GM18519 (cell line): ENCODE measurements at regions not wholly inside any gene's neighbourhood (a gene's known extent, or its start where the extent isn't known, plus 50 kb on each side); places are given as distances from the start of the nearest gene placed in this dataset.
A peak's percentile ranks its signal among the peaks of the same experiment; 100 is the strongest.
"Not testable (repeated sequence)": the region's sequence is repeated elsewhere in the genome, so short reads cannot be mapped to it uniquely, and the experiment has no call there.

ENCODE experiments used
- ATAC-seq: cut with Tn5 transposase; IDR thresholded peaks from one replicate; pipeline ENCODE4 v1.9.1; 2021; ENCODE audit warnings: mild to moderate bottlenecking, moderate library complexity; ENCODE audit not compliant: unreplicated experiment, low FRiP score

DNA sequence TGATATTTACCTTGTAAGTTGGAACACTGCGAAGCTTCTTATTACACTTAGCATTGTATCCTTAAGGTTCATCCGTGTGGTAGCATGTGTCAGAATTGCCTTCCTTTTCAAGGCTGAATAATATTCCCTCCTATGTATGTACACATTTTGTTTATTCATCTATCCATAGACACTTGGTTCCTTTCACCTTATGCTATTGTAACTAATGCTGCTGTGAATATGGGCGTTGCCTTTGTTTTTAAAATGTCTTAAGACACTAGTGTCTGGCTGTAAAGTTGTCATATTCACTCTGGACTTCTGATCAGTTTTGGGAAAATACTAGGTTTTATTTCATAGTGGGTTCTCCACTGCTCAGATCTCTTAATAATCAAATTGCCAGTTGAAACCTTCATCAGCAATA lies 383.3 kb upstream of the PRR16 start:
- no peak for ATAC-seq

DNA sequence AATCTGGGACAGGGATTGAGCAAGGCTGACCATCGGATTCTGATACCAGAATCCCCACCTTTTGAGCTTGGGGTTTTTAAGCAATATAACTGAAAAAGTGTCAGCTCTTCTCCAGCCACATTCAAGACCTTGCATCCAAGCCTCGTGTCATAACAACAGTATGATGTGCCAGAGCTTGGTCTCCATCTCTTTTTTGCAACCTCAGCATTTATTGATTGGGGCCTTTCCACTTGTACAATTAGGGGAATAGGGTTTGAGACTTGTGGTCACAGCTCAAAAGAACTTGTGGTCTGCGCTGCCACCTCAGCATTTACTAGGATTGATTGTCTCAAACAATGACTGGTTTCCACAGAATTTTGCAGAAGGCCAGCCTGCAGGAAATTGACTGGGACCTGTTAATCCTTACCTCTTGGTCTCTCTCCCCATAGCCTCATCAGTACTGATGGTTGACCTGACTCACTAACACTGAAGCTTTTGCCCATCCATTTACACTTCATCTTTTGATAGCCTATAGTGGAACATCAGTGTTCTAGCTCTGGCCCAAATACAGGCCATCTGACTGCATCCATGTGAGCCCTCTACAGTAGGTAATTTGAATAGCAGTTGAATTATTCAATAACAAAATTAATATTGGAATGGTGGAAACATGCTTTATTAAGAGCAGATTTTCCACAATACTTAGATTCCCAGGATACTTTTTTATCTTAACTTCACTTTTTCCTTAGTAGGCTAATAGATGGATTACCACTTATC lies 381.6 kb upstream of the PRR16 start:
- ATAC-seq, result no peak

DNA sequence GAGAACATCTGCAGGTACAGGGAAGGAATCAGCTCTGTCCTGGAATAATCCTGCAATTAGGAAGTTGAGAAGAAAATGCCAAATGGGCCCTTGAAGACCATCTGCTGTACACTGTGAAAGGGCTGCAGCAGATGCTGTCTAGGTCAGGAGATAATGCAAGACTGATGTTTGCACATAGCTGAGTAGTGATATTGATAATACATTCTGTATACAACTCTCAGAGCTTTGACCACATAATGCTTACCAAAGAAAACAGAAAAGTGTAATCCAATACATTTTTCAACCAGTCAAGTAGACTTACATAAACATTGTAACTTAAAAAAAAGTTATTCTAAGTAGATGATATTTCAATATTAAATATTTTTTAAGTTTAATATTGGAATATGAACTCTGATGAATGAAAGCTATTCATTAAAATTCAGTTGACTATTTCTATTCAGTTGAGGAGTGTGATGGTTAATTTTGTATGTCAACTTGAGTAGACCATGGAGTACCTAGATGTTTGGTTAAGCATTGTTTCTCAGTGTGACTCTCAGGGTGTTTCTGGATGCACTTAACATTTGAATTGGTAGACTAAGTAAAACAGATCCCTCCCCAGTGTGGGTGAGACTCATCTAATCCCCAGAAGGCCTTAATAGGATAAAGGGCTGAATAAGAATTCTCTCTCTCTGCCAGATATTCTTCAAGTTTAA lies 380.1 kb upstream of the PRR16 start:
- no peak for ATAC-seq

DNA sequence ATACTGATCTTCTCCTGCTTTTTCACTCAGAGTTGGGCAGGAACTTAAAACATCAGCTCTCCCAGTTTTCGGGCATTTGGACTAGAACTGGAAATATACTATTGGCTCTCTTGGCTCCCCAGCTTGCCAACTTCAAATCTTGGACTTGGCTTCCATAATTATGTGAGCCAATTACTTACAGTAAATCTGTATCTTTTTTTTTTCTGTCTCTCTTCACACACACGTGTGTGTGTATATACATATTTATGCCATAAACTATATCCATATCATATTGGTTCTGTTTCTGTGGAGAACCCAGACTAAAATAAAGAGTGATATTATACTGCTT lies 379.6 kb upstream of the PRR16 start:
- ATAC-seq, result no peak

DNA sequence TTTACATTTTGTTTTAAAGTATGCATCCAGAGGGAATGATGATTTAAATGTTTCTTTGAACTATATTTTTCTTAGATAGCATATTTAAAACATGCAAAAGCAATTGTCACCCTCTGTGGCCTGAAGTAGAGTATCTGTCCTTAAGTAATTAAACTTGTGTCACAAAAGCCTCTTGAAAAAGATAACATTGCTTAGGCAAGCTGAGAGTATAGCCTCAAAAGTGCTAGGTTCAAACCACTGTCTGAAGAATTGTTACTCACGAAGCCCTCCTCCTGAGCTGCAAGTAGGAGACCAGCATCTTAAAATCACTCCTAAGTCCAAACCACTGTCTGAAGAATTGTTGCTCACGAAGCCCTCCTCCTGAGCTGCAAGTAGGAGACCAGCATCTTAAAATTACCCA lies 378.0 kb upstream of the PRR16 start:
- ATAC-seq, result no peak

DNA sequence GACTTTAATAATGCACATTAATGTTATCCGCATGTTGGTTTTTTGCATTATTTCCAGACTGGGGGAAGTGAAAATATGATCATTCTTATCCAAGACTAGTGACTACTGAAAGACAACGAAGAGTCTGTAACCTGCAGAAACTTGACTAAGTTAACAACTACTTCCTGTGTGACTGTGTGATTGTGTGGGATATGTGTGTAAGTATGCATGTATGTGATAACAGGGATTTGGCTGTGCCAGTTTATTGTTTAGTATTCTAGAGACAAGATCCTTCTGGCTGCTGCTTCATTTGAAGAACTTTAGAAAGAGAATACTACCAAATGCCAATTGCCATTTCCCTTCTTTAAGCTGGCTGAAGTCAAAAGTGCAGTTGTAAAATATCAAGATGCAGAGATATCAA lies 375.7 kb upstream of the PRR16 start:
- ATAC-seq, result no peak

DNA sequence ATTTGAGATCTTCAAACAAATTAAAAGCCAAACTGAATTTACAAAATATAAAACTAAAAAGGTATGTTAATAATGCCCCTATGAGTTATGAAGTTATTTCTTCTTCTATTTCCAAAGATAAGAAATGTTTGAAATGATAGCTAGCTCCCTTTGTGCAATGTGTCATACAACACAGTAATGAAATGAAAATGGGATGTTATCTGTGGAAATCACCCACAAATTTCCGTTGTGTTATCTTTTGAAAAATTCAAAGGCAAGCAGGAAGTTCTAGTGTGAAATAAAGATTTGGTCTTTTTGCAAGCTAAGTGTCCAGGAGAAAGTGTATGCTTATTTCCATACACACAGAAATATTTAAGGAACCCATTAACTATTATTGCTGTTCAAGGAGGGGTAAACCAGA lies 375.3 kb upstream of the PRR16 start:
- ATAC-seq, result no peak

DNA sequence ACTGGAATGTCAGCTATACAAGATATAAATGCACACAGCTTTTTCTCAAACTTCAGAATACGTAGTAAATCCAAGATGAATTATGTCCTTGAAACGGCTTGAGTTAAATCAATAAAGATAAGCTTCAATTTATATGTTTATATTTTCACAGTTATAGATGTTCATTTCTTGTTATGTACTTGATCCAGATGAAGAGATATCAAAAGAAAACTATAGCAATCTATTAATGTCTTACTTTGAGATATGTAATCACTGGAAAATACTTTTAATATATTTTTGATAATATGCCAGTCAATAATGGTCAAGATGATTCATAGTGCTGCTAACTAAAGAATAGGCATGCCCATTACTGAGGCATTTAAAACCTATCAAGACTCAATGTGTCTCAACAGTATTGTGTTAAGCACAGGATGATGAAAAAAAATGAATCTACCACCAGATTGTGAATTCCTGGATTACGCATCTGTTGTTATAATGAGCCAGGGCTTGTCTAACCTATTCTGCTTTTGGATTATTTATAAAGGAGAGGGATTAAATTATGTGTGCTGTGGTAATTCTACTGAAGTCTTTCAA lies 372.6 kb upstream of the PRR16 start:
- ATAC-seq, result no peak

DNA sequence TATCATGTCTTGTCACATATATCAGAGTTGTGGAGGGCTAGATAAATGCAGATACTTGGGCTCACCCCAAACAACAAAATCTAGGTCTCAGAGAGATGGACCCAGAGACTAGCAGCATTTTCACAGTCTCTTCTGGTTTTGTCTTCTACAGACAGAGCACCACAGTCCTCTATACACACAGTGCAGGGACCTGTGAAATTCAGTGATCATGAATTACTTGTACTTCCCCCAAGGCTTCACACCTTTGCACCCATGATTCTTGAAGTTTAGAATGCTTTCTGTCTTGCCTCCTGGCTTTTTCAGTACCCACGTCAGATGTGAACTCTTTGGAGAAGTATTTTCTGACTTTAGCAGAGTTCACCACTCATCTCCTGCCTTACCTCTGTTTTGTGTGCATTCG lies 371.5 kb upstream of the PRR16 start:
- no peak for ATAC-seq

DNA sequence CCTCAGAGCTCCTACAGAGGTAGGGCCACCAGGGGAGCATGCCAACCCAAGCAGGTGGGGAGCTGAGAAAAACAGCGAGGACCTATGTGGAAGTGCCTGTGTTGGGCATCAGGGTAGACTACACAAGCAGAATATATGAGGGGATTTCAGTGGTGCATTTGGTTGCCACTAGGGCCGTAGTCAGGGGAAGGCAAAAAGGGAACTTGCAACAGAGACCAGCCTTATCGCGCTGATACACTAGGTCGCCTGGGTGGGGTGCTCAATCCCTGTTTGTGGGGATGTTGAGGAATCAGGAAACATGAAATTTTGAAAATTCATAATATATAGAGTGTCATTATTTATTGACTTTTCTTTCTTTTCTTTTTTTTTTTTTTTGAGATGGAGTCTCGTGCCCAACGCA lies 370.9 kb upstream of the PRR16 start:
- ATAC-seq, result no peak

DNA sequence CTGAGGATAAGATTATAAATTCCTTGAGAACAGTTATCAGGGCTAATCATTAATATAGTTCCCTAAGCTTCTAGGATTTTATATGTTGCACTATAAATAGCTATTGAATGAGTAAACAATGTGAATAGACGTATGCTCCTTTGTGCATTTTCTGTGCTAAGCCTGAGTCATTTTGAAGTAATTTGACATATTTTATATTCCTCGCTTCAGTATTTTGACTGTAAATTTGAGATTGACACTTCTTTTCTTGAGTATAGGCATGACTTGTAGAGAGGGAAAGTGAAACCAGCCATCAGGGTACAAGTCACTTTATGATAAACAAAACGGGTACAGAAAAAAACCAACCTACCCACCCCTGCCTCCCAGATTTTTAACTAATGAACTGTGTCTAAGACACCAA lies 367.7 kb upstream of the PRR16 start:
- ATAC-seq, result peak; percentile 32

DNA sequence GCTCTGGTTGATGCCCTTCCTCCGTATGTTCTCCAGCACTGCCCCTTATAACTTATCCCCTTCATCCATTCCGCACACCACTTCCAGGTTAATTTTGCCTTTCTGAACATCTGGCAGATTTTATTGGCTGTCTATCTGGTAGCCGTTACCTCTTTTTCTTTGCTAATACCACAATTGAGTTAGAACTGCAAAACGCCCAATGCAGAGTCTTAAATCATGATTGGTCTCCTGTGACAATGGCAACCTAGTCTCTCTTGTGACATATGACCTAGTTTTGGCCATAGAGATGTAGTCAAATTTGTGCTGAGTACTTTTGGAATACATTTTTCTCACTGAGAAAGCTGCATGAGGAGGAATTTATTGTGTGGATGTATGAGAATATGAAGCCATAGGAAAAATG lies 365.7 kb upstream of the PRR16 start:
- no peak for ATAC-seq

DNA sequence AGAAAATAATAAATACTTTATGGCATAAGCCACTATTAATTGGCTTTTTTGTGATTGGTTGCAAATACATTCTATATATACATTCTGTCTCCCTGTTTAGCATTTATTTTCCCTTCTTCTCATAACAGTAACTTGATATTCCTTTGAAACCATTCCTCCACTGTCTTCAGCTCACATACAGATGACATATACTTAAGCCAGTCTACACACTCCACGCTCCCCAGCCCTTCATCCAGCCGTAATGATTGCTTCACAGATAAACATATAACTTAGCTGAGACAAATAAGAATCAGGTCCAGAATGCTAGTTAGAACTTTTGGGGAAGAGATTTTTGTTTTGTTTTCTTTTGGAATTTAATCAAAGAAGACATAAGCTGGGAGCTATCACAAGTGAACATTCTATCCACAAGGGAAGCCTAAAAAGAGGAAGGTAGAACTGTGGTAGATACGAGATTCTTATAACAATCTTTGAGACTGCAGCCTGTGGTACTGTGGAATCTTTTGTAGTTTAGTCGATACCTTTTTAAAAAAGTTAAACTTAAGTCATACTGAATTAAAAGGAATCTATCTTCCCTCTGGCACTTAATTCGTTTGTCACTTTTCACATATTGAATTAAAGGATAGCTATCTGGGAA lies 365.1 kb upstream of the PRR16 start:
- ATAC-seq, result no peak

DNA sequence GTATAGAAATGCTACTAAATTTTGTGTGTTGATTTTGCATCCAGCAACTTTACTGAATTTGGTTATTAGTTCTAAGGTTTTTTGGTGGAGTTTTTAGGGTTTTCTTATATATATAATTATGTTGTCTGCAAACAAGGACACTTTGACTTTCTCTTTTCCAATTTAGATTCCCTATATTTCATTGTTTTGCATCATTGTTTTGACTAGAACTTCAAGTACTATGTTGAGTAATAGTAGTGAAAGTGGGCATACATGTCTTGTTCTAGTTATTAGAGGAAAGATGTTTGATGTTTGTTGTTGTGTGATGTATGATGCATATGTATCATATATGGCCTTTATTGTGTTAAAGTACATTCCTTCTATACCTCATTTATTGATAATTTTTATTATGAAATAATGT lies 362.3 kb upstream of the PRR16 start:
- no peak for ATAC-seq

DNA sequence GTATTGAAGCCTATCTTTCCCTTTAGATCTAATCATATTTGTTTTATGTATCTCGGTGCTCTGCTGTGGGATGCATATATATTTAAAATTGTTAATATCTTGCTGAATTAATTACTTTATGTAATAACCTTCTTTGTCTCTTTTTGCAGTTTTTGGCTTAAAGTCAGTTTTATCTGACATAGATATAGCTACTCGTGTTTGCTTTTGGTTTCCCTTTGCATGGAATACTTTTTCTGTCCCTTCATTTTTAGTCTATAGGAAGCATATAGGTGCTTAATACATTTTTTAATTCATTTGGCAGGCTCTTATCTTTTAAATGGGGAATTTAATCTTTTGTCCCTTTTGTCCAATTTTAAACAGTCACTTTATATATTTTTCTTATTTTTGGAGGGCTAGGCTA lies 360.6 kb upstream of the PRR16 start:
- no peak for ATAC-seq

DNA sequence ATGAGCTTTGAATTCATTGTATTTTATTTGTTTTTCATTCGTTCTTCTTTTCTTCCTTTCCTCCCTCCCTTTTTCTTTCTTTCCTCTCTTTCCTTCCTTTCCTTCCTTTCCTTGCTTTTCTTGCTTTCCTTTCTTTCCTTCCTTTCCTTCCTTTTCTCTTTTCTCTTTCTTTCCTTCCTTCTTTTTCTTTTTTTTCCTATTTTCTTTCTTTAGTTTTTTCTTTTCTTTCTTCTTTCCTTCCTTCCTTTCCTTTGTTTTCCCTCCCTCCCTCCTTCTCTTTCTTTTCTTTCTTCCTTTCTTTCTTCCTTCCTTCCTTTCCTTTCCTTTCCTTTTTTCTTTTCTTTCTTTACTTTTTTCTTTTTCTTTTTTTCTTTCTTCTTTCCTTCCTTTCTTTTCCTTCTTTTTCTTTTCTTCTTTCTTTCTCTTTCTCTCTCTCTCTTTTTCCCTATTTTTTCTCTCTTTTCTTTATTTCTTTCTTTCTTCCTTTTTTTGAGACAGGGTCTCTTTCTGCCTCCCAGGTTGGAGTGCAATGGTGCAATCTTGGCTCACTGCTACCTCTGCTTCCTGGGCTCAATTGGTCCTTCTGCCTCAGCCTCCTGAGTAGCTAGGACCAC lies 357.1 kb upstream of the PRR16 start:
- no peak for ATAC-seq

DNA sequence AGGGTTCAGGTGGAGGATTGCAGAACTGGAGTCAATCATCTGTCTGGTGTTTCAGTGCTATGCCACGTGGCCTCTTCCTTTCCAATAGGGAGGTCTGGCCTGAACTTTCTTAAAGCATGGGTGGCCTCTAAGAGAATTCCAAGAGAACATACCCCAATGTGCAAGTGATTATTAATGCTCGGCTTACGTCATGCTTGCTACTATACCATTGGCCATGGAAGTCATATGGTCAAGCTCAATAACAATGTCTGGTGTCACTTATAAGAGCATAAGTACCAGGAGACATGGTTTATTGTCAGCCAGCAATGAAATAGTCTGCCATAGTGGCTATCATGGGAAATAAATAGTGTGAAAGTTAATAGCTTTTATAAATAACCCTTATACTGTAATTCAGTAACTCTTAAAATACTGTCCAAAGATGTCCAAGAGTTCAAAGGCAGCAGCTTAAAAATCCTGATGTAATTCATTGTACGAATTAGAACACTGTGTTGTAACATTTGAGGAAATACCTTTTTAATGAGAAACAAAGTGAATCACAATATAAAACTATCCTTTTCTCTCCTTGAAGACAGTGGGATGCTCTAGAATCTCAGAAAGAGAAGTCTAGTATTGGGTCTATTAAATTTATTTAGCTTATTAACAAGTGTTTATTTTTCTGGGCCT lies 355.4 kb upstream of the PRR16 start:
- no peak for ATAC-seq

DNA sequence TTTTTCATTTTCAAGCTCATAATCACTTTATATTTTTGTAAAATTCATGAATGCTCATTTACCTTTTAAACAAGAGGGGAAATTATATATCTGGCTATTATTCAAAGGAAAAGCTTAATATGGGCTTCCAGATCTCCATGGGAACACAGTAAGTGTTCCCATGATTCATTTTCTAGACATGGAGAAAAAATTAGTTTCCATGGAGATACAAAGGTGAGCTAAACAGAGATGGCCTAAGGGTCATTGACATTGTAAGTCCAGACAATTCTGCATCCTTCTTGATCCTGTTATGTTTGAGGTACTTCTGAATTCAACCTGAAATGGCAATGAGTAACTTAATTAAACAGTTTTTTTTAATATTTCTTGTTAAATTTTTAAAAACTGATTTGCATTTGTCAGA lies 341.4 kb upstream of the PRR16 start:
- no peak for ATAC-seq

DNA sequence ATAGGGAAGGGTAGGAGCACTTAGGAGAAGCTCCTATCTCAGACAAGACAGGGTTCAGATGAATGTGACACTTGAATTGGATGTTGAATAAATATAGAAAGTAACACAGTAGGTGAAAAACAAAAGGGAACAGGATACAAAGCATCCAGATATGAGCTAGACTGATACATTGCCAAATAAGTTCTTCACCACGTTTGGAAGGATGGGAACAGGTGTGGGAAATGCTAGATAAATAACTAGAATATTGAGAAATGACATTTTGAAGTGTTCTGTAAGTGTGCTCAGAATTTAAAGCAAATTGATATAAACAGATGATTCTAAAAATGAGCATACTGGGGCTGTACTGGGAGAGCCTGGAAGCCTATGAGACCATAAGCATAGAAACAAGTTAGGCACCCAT lies 340.1 kb upstream of the PRR16 start:
- ATAC-seq, result no peak

DNA sequence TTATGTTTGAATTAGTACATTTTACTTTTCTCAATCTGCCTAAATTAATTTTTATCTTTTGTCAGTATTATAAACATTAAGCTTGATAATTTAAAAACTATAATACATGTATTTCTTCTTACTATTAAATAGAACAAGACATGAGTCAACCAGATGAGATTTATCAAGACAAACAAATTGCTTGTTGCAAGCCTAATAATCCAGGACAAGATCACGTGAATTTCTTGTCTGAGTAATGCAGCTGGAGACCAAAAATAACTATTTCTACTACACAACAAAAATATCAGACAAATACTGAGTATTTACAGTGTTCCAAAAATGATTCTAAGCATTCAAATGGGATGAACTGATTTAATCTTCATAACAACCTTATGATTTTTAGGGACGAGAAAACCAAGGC lies 339.1 kb upstream of the PRR16 start:
- no peak for ATAC-seq

DNA sequence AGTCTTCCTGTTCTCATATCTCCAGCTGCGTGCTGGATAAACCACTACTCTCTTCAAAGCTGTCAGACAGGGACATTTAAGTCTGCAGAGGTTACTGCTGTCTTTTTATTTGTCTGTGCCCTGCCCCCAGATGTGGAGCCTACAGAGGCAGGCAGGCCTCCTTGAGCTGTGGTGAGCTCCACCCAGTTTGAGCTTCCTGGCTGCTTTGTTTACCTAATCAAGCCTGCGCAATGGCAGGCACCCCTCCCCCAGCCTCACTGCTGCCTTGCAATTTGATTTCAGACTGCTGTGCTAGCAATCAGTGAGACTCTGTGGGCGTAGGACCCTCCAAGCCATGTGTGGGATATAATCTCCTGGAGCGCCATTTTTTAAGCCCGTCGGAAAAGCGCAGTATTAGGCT lies 331.8 kb upstream of the PRR16 start:
- not testable (repeated sequence) for ATAC-seq
